ENCODE measurements at regions not wholly inside any gene's neighbourhood (a gene's known extent, or its start where the extent isn't known, plus 50 kb on each side); places are given as distances from the start of the nearest gene placed in this dataset.
"Not testable (repeated sequence)": the region's sequence is repeated elsewhere in the genome, so short reads cannot be mapped to it uniquely, and the experiment has no call there.

DNA sequence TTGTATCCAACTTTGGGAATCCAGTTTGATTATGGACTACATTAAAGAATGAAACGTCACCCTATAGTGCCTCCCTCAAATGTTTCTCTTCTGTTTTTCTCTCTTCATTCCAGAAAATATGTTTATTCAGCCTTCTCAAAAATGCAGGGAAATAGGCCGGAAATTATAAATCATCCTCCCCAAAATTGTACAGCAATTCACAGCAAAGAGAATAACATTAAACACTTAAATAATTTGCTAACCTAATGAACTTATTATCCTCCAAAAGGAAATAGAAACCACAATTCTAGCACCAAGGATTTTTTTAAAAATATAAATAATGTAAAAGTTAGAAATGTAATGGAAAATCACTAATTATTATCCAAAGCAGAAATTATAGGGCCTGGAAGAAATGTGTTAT is 115.9 kb upstream of the CCNG1 start:
- no peaks in the 10 kb centered on the region for H3K4me1 ChIP-seq
- no peak overlapping the region for H3K4me3 ChIP-seq
- TF ChIP-seq, protein P1, sequence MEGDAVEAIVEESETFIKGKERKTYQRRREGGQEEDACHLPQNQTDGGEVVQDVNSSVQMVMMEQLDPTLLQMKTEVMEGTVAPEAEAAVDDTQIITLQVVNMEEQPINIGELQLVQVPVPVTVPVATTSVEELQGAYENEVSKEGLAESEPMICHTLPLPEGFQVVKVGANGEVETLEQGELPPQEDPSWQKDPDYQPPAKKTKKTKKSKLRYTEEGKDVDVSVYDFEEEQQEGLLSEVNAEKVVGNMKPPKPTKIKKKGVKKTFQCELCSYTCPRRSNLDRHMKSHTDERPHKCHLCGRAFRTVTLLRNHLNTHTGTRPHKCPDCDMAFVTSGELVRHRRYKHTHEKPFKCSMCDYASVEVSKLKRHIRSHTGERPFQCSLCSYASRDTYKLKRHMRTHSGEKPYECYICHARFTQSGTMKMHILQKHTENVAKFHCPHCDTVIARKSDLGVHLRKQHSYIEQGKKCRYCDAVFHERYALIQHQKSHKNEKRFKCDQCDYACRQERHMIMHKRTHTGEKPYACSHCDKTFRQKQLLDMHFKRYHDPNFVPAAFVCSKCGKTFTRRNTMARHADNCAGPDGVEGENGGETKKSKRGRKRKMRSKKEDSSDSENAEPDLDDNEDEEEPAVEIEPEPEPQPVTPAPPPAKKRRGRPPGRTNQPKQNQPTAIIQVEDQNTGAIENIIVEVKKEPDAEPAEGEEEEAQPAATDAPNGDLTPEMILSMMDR (IDR thresholded peaks at IDR 0.05; ENCODE audit: borderline replicate concordance): no peak
- peaks cover 6% of the 10 kb centered on the region for H3K27me3 ChIP-seq (ENCODE audit: low read depth)
- intact Hi-C loops (cut with micrococcal nuclease): no loop called here
- no peak overlapping the region for H3K27ac ChIP-seq (replicated peaks)
- no peaks in the 10 kb centered on the region for H3K36me3 ChIP-seq
- no peak for DNase-seq
- H3K9me3 ChIP-seq (replicated peaks): no peaks in the 10 kb centered on the region

DNA sequence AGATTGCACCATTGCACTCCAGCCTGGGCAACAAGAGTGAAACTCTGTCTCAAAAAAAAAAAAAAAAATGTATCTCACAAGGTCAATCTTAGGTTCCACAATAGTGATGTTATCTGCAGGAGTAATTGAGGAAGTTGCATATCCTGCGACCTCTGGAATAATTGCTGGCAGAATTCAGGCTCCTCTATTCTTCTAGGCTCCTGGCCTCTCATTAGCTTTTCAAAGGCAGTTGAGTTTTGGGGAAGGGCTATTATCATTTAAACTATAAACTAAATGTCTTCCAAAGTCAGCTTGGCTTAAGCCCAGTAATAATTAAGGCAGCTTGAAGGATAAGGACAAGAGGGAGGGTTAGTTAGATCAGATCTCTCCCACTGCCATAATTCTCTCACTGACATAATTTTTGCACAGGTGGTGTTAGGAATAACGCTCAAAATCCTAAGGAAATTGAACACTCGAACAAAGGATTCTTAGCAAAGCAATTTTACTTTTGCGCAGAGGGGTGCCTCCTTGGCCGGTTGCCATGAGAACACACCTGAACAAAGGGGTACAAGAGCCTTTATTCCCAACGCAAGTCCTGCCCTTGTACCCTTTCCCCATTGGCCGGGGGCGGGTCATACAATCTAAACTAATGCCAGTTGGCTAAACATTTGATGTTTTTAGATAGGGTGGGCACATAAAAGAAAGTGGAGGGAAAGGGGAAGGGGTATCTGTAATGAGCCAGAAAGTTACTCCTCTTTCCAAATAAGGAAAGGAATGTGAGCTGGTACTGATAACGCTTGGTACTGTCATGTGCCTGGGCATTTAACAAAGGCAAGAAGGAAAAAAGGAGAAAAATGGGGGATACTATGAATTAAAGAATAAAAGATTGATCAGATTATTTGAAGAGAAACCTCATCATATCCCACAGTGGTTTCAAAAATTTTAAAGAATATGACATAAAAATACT is 106.4 kb upstream of the CCNG1 start:
- H3K27ac ChIP-seq (replicated peaks): no peak overlapping the region
- H3K9me3 ChIP-seq (replicated peaks): no peaks in the 10 kb centered on the region
- no peak overlapping the region for H3K4me3 ChIP-seq
- no peak for DNase-seq
- no peaks in the 10 kb centered on the region for H3K36me3 ChIP-seq
- H3K4me1 ChIP-seq: no peaks in the 10 kb centered on the region
- no peaks in the 10 kb centered on the region for H3K27me3 ChIP-seq (ENCODE audit: low read depth)
- intact Hi-C loops (cut with micrococcal nuclease): no loop called here
- TF ChIP-seq, protein P1 (IDR thresholded peaks at IDR 0.05; ENCODE audit: borderline replicate concordance): no peak

DNA sequence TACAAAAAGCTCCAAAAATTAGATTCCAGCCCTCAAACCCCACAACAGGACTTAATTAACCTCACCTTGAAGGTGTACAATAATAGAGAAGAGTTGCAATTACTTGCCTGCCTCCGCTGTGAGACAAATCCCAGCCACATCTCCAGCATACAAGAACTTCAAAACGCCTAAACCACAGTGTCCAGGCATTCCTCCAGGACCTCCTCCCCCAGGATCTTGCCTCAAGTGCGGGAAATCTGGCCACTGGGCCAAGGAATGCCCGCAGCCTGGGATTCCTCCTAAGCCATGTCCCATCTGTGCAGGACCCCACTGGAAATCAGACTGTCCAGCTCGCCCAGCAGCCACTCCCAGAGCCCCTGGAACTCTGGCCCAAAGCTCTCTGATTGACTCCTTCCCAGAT is 101.3 kb upstream of the CCNG1 start:
- intact Hi-C loops (cut with micrococcal nuclease); H3K36me3 ChIP-seq; H3K27me3 ChIP-seq (ENCODE audit: low read depth); H3K4me1 ChIP-seq; DNase-seq; H3K4me3 ChIP-seq; H3K27ac ChIP-seq (replicated peaks); H3K9me3 ChIP-seq (replicated peaks): not testable (repeated sequence)

DNA sequence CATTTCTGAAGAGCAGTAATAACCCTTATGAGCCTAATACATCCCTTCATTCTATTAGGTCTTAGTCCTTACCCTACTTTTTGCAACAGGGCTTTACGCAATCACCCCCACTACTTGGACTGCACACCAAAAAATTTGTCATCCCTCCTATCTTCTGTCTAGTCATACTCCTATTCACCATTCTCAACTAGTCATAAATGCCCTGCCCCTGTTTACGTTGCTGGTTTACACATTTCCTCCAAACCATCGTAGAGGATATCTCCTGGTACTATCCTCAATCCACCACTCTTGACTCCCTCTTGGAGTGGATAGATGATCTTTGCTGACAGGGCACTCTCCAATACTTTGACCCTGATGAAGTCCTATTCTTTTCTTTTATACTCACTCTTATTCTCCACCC is 98.2 kb upstream of the CCNG1 start:
- intact Hi-C loops (cut with micrococcal nuclease): no loop called here
- Histone ChIP-seq H3K36me3 (no peaks in the 10 kb centered on the region), H3K4me3 (no peak overlapping the region), H3K27ac (replicated peaks) (no peak overlapping the region), H3K27me3 (ENCODE audit: low read depth) (no peaks in the 10 kb centered on the region), H3K4me1 (no peaks in the 10 kb centered on the region), H3K9me3 (replicated peaks) (no peaks in the 10 kb centered on the region)
- no peak for DNase-seq
- TF ChIP-seq, protein P1 (IDR thresholded peaks at IDR 0.05; ENCODE audit: borderline replicate concordance): no peak

DNA sequence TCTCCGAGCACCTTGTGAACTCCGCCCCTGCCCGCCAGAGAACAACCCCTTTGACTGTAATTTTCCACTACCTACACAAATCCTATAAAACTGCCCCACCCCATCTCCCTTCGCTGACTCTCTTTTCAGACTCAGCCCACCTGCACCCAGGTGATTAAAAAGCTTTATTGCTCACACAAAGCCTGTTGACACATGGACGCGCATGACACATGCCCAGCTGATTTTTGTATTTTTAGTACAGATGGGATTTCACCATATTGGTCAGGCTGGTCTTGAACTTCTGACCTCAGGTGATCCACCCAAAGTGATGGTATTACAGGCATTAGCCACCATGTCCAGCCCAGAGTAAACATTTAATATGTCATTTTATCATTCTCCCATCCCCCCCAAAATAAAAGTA is 97.0 kb upstream of the CCNG1 start:
- H3K4me3 ChIP-seq; H3K4me1 ChIP-seq; DNase-seq; H3K27me3 ChIP-seq (ENCODE audit: low read depth); intact Hi-C loops (cut with micrococcal nuclease); H3K27ac ChIP-seq (replicated peaks); H3K36me3 ChIP-seq; H3K9me3 ChIP-seq (replicated peaks): not testable (repeated sequence)

DNA sequence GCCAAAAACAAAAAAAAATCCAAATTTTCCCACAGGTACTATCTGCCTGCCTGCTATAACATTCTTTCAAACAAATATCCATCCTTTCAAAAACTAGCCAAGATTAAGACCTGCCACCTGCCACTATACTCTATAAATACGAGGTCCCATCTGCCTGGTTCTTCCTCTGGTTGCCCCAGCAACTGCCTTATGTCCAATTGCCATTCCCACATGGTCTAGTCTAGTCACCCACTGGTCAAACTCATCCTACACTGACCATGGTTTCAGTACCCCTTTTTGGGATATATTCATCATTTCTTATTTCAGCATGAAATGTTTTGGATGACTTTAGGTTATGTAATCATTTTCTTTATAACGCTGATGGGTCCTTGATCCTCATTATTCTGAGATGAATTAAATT is 95.1 kb upstream of the CCNG1 start:
- Histone ChIP-seq H3K9me3 (replicated peaks) (no peaks in the 10 kb centered on the region), H3K4me1 (no peaks in the 10 kb centered on the region), H3K27me3 (ENCODE audit: low read depth) (no peaks in the 10 kb centered on the region), H3K36me3 (no peaks in the 10 kb centered on the region), H3K4me3 (no peak overlapping the region), H3K27ac (replicated peaks) (no peak overlapping the region)
- DNase-seq: no peak
- TF ChIP-seq, protein P1 (IDR thresholded peaks at IDR 0.05; ENCODE audit: borderline replicate concordance): no peak
- intact Hi-C loops (cut with micrococcal nuclease): no loop called here
